Osteoblast (primary cell): ENCODE measurements at regions not wholly inside any gene's neighbourhood (a gene's known extent, or its start where the extent isn't known, plus 50 kb on each side); places are given as distances from the start of the nearest gene placed in this dataset.
A peak's percentile ranks its signal among the peaks of the same experiment; 100 is the strongest.

Source experiments
- DNase-seq: peaks from one replicate; pipeline ENCODE4 v3.0.0; 2011; ENCODE audit warnings: low spot score, mixed read lengths; ENCODE audit not compliant: insufficient read length; ENCODE audit errors: missing footprints
- H2AFZ ChIP-seq: 2 replicates; pipeline ENCODE4 v1.6.0; 2011; ENCODE audit warnings: mild to moderate bottlenecking, low read length
- H3K27ac ChIP-seq: 2 replicates; pipeline ENCODE4 v1.5.1; 2011; ENCODE audit warnings: mild to moderate bottlenecking, low read depth, low read length, moderate library complexity
- H3K27me3 ChIP-seq: 2 replicates; pipeline ENCODE4 v1.6.0; 2012; ENCODE audit warnings: mild to moderate bottlenecking, control low read depth, inconsistent platforms, low read length, moderate library complexity; ENCODE audit not compliant: insufficient read depth
- H3K36me3 ChIP-seq: 2 replicates; pipeline ENCODE4 v1.5.1; 2011; ENCODE audit warnings: mild to moderate bottlenecking, low read length, control low read depth, moderate library complexity; ENCODE audit not compliant: insufficient read depth
- H3K4me1 ChIP-seq: 2 replicates; pipeline ENCODE4 v1.5.1; 2011; ENCODE audit warnings: mild to moderate bottlenecking, low read length, control low read depth, moderate library complexity; ENCODE audit not compliant: insufficient read depth
- H3K4me2 ChIP-seq: 2 replicates; pipeline ENCODE4 v1.6.0; 2011; ENCODE audit warnings: mild to moderate bottlenecking, low read length; ENCODE audit not compliant: insufficient read depth
- H3K4me3 ChIP-seq: fragments of 200-600 bp; sonication (generic); 3 replicates; pipeline ENCODE4 v1.5.1; 2012; ENCODE audit warnings: mild to moderate bottlenecking, low read length, inconsistent platforms; ENCODE audit not compliant: insufficient read depth
- H3K79me2 ChIP-seq: 2 replicates; pipeline ENCODE4 v1.6.0; 2012; ENCODE audit warnings: mild to moderate bottlenecking, low read length, control low read depth, inconsistent platforms; ENCODE audit not compliant: insufficient read depth
- H3K9me3 ChIP-seq: 2 replicates; pipeline ENCODE4 v1.5.1; 2011; ENCODE audit warnings: low read depth, low read length, control low read depth
- H4K20me1 ChIP-seq: 2 replicates; pipeline ENCODE4 v1.6.0; 2012; ENCODE audit warnings: mild to moderate bottlenecking, low read length, control low read depth; ENCODE audit not compliant: insufficient read depth
- CTCF ChIP-seq: IDR thresholded peaks from 2 replicates; pipeline ENCODE4 v1.5.1; 2011; ENCODE audit warnings: mild to moderate bottlenecking, low read depth, low read length, moderate library complexity; ENCODE audit errors: extremely low read depth

- TF ChIP-seq CTCF, result no peak
- peaks cover 2% of the 10 kb centered on the region for H3K9me3 ChIP-seq
- H3K36me3 ChIP-seq, result no peaks in the 10 kb centered on the region
- H3K4me2 ChIP-seq, result no peak overlapping the region
- peaks cover 35% of the 10 kb centered on the region for H3K4me1 ChIP-seq
- no peaks in the 10 kb centered on the region for H3K79me2 ChIP-seq
- H3K27ac ChIP-seq, result peak overlapping the region; percentile 99
- H4K20me1 ChIP-seq, result no peaks in the 10 kb centered on the region
- no peak overlapping the region for H3K4me3 ChIP-seq
- no peaks in the 10 kb centered on the region for H3K27me3 ChIP-seq
- no peak for DNase-seq
- H2AFZ ChIP-seq, result no peak overlapping the region
Measured at GRCh38 chr2:71834796-71835195, 312.9 kb downstream of the CYP26B1 start.

DNA sequence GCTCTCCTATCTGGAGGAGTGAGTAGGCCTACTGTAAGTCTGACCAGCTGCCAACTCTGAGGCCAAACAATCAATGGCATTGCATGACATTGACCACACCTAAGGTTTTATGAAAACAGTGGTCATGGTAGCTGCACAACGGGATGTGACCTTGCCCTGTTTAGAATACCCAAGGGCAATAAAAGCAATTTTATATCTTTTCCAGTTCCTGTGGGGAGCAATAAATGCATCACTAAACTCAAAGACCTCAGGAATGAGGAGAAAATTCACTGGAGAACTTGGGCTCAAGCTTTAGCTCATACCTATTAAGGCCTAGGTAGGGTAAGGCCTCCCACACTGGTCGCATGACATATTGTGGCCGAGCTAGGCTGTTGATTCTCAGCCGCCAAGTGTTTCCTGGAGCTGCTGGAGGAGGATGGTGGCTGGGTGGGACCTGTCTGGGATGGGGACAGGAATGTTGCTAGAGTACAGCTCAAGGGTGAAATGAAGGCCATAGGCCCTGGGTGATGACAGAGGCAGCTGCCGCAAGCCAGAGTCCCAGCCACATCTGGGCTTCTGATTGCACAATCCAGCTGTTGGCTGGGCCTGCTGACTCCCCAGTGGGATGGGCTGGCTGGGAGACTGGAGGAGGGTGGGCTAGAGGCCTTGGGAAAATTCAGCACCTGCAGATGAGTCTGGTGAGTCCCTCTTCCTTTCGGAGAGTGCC lies 313.7 kb downstream of the CYP26B1 start:
- peak overlapping the region; percentile 6 for H2AFZ ChIP-seq
- H3K27ac ChIP-seq, result peak overlapping the region; percentile 99
- H3K79me2 ChIP-seq, result no peaks in the 10 kb centered on the region
- no peak overlapping the region for H3K4me2 ChIP-seq
- no peaks in the 10 kb centered on the region for H3K27me3 ChIP-seq
- peaks cover 2% of the 10 kb centered on the region for H3K9me3 ChIP-seq
- H3K4me1 ChIP-seq, result peaks cover 38% of the 10 kb centered on the region
- peak; percentile 79 for DNase-seq
- no peaks in the 10 kb centered on the region for H3K36me3 ChIP-seq
- H3K4me3 ChIP-seq, result no peak overlapping the region
- TF ChIP-seq CTCF, result no peak
- no peaks in the 10 kb centered on the region for H4K20me1 ChIP-seq

- Histone ChIP-seq H3K27me3 (no peaks in the 10 kb centered on the region), H3K27ac (peak overlapping the region; percentile 99), H3K4me2 (no peak overlapping the region), H4K20me1 (no peaks in the 10 kb centered on the region), H3K36me3 (no peaks in the 10 kb centered on the region), H3K4me1 (peaks cover 38% of the 10 kb centered on the region), H3K9me3 (peaks cover 2% of the 10 kb centered on the region), H3K4me3 (no peak overlapping the region), H2AFZ (no peak overlapping the region), H3K79me2 (no peaks in the 10 kb centered on the region)
- DNase-seq, result no peak
- no peak for TF ChIP-seq CTCF
Measured at GRCh38 chr2:71833272-71833671, 314.4 kb downstream of the CYP26B1 start.

GRCh38 chr2:71832844-71833243 lies 314.8 kb downstream of the CYP26B1 start:
- no peak for DNase-seq
- Histone ChIP-seq H2AFZ (no peak overlapping the region), H3K79me2 (no peaks in the 10 kb centered on the region), H4K20me1 (no peaks in the 10 kb centered on the region), H3K4me1 (peaks cover 38% of the 10 kb centered on the region), H3K36me3 (no peaks in the 10 kb centered on the region), H3K27me3 (no peaks in the 10 kb centered on the region), H3K9me3 (peaks cover 2% of the 10 kb centered on the region), H3K4me3 (no peak overlapping the region), H3K4me2 (no peak overlapping the region), H3K27ac (peak overlapping the region; percentile 99)
- TF ChIP-seq CTCF, result no peak
